Occipital lobe (tissue), 1 donor: ENCODE measurements at regions not wholly inside any gene's neighbourhood (a gene's known extent, or its start where the extent isn't known, plus 50 kb on each side); places are given as distances from the start of the nearest gene placed in this dataset.

ENCODE experiments used
- DNase-seq: peaks from one replicate; lab custom pipeline; 2025; lab: John Stamatoyannopoulos, UW

DNA sequence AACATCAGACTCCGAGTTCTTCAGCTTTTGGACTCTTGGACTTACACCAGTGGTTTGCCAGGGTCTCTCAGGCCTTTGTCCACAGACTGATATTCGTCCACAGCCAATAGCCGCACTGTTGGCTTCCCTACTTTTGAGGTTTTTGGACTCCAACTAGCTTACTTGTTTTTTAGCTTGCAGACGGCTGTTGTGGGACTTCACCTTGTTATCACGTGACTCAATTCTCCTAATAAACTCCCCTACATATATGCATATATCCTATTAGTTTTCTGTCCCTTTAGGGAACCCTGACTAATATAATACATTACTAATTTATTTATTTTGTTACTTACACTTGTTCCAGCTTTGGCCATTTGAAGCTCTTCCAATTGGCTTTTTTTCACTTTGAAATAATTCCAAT is 311.3 kb downstream of the BMP2 start:
- no peak for DNase-seq

DNA sequence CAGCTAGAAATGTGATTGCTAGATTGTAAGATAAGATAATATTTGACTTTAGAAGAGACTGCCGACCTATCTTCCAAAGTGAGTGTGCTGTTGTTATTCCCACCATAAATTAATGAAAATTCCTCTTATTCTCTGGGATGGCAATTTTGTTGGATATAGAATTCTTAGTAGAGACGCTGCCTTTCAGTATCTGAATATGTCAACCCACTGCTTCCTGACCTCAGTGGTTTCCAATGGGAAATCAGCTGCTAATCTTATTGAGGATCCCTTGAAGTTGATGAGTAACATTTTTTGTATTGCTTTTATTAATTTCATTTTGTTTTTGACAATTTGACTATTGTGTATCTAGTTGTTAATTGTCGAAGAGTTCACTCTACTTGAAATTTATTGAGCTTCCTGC is 313.0 kb downstream of the BMP2 start:
- DNase-seq, result no peak

DNA sequence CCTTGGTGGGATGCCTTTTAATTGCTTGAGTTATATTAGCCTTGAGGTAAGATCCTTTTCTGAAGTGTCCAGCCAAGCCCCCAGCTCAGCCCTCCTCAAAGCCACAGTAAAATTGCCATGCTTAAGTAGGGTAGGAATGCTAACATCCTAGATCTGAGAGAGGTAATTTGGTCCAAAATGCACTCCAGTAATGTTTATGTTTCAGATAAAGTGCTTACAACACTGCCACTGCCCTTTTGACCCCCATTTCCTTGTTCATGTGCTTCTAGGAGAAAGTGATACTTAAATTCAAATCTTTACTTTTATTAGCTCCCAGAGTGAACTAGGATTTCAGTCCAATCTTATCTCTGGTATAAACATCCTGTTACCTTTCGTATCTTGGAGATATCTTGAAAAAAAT is 318.0 kb downstream of the BMP2 start:
- DNase-seq, result no peak

DNA sequence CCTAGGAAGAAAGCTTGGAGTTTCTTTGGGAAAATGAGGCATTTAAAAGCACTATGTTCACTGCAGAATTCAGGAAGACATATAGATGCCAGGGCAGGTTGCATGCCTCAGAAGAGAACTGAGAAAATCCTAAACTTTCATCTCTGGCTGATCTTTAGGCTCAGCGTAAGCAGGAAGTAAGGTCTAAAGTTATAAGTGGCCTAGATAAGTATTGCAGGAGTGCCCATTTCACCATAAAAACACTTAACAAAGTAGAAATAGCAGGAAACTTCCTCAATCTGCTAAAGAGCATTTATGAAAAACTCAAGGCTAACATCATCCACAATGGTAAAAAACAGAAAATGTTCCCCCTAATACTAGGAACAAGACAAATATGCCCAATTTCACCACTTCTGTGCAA is 320.3 kb downstream of the BMP2 start:
- no peak for DNase-seq

DNA sequence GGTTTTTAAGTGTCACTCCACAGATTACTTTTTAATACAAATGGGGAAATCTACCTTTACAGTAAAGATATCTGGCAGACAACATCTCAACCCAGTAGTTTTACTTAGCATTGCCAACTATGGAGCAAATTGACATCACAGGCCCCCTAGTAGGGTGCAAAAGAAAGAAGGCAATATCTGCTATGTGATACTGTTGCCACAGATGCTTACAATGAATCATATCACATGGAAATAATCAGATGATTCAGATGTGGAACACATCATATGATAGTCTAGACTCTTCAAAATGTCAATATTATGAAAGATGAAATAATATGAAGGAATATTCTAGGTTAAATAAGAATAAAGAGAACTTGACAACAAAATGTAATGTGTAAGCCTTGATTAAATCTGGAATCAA is 322.5 kb downstream of the BMP2 start:
- no peak for DNase-seq

DNA sequence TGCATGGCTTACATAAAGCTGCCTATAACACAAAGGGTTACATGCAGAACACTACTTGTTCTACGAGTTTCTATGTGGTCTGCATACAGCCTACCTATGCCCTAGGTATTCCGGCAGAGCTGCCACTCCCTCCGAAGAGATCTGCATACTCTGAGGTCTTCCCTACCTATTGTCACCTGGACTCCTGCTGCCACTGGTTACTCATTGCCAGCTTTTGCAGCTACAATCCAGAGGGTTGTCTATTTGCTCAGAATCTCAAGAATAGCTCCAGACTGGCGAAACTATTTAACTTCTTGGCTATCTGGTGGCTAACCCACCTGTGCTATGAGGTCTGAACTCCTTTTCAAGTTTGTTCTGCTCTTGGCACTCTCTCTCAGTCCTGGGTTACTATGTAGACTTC is 323.3 kb downstream of the BMP2 start:
- DNase-seq, result no peak

DNA sequence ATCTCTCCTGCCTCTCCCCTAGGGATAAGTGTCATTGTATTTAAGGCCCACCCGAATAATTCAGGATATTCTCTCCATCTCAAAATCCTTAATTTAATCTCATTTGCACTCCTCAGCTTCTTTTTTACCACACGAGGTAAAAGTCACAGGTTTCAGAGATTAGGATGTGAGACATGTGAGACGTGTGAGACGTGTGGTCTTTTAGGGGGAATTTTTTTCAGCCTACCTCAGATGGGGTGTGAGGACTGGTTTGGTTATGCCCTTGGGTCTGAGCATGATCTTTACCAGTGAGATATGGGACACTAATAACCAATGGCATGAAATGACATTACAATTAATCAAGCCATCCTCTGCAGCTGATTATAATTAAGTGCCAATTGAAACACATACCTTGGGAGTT is 324.2 kb downstream of the BMP2 start:
- DNase-seq, result no peak

DNA sequence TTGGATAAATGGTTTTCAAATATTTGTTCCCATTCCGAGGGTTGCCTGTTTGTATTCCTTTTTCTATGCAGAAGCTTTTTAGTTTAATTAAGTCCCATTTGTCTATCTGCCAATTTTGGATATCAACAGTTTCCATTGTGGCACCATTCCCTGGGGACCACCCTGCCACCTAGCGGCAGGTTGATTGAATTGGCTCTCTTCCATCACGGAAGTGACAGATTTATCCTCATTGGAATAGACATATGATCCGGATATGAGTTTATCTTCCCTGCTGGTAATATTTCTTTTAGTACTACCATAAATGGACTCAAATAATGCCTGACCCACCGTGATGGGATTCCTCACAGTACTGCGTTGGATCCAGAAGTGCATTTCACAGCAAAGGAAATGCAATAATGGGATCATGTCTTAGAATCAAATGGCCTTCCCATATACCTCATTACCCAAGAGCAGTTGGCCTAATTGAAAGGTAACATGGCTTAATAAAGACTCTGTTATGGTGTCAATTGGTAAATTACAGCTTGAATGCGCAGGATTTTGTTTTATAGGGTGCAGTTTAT is 327.0 kb downstream of the BMP2 start:
- DNase-seq, result no peak

DNA sequence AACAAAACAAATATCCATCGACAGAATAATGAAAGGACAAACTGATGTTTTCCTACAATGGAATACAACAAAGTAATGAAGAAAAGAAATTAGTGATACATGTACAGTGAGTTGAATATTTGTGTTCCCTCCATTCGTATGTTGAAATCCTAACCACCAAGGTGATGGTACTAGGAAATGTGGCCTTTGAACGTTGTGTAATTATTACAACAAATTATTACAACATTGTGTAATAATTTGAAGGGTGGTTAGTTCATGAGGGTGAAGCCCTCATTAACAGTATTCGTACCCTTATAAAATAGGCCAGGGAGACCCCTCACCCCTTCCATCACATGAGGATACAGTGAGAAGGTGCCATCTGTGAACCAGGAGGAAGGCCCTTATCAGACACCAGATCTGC is 339.4 kb downstream of the BMP2 start:
- DNase-seq, result no peak

DNA sequence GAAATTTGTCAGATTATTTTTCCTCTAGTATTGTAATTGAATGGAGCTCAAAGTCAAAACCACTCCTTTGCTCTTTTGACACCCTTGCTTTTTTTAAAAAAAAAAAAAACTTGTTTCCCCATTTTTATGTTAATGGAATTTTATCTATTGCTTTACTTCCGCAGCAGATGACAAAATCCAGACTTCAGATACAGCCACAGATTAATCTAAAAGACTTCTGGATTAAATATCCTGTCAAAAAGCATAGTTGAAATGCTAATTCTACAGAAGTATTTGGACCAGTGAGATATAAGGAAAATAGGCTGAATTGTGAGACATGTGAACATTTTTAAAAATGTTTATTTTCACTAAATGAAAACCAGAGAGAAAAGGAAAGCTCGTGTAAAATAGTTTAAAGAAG is 341.4 kb downstream of the BMP2 start:
- no peak for DNase-seq

DNA sequence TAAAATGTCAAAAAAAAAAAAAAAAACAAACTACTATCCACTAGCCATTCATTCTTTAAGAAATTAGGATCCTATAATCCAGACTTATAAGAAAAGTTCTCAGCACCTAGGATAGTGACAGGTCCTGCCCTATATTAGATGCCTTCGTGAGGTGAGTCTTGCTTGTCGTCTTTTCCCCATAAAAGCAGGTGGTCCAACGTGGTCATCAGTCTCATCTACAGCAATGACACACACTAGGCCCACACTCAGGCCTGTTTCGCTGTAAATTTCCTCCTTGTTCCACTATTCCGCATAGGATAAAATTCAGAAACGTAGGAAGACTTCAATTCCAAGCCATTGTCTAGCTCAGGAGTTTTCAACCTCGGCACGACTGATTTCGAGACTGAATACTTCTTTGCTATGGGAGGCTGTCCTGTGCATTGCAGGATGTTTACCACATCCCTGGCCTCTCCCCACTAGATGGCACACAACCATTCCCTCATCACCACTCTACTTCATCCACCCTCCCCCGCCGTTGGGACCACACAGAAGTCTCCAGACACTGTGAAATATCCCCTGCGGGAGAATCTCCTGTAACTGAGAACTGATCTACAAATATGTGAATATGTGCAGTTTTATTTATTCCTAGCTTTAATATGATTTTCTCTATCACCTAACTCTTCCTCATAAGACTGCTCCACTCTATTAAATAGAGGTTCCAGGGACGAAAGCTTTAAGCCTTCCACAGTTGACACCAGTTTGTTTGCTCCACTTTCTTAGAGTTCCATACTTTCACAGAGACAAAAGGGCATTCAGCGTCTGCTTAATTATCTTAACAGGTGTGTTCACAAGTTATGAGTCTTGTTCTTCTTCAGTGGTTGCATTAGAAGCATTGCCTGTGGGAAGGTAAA is 346.3 kb downstream of the BMP2 start:
- DNase-seq, result no peak

DNA sequence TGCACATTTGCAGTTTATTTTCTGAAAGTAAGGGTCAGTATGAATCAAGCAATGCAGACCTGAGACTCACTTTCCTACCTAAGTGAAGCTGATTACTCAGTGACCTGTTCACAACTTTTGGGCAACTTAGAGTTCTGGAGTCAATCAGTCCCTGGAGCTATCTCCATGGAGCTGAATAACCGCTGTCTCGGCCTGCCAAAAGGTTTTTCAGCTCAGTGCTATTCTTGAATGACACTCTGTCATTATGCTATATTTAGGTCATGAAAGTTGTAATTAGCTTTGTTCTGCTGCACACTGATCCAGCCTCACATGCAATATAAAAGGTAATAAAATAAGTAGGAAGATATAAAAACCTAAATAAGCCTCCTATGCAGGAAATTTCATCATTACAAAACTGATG is 356.0 kb downstream of the BMP2 start:
- no peak for DNase-seq

DNA sequence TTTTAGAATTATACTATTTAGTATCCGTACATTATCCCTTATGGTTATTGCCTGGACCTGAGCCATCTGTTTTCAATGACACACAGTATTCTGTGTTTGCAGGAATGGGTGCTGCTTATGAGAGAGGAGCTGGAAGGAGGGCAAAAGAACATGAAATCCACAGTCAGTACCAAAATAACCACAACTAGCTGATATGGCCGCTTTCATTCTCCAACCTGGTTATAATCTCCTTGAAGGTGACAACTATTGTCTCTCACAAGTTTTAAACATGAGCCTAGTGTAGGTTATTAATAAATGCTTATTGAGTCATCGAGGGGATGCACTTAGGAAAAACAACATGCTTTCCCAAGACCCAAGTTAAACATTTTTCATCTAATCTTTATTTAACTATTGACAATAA is 356.6 kb downstream of the BMP2 start:
- DNase-seq, result no peak

DNA sequence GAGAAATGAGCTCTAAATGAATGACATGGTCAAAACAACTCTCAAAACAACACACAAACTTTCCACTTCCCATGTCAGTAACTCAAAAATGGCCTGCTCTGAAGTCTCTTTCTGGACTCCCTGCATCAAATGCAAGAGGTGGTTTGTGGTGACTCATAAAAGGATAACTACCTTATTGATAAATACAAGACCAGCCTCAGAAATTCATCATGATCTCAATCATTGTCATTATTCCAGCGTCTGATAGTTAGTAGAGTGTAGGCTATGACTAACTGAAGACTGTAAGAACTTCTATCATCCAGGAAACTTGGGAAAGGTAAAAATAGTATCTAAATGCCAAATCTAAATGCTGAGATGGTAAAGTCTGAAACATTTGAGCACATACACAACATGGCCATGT is 369.4 kb downstream of the BMP2 start:
- no peak for DNase-seq

DNA sequence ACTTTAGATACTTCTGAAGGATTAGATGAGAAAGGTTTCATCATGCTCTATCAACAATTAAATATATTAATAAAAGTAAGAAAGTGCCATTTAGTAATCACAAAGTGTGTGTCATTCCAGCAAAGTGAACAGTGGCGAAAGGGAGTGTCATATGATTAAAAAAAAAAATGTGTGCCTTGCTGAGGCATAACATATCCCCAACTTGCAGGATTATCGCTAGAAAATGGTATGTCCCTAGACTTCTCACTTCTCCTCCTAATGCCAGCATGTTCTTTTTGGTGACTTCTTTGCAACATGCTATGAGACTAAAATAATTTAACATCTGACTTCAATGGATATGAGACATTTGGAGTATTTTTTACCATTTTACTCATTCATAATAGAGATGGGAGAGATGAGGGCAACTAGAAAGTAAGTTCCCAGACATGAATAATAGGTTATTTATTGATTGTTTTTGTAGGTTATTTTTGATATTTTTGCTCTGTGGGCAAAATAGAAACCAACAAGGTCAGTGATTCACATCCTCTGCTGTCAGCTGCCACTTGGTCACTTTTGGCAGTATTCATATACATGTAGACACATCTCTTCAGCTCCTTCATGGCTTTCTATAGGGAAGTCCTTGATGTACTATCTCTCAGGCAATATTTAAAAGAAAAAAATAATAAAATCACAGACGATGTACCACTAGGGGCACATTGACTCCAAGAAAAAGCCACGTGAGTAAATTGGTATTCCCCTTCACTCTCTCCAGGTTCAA is 370.1 kb downstream of the BMP2 start:
- DNase-seq, result no peak

DNA sequence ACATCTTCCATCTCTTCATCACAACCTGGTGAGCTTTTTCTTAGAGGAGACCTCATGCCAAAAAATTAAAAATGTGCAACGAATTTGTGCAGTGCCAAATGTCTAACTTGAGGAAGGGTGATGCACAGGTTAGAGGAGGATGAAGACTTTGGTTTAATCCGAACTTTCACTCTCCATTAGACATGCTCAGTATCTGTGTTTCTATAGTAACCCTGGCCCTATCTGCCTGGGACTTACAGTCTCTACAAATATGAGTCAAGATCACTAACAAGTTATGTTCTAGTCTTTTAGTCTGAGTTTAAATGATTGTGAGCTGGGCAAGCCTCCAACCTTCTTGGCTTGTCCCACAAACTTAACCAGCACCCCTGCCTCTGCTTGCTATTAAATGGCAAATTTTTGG is 377.0 kb downstream of the BMP2 start:
- DNase-seq, result no peak

DNA sequence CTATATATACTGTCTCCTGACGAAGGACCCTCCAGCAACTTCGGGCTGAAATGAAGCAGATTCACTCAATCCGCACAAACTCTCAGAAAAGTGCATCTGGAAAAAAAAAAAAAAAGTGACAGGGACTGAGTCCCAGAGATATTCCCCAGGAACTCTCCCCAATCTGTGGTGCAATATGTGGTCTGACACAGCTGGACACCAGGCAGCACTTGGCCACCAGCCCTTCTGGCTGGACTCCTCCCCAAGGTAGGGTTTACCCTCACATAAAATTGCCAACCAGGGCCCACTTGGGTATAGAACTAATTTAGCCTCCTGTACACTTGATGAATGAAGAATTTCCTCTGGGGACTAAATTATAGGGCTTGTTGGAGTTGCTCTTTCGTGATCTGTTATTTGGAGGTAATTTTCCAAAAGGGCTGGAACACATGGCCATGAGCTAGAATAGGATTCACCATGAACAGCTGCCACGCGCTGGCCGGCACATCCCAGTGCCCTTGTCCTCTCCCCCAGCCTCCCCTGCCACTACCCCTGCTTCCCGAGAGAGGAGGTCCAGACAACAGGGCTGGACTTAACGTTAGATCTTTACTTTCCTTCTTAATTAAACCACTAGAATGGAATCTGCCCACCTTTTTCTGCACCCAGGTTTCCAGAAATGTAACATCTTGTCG is 379.2 kb downstream of the BMP2 start:
- no peak for DNase-seq

DNA sequence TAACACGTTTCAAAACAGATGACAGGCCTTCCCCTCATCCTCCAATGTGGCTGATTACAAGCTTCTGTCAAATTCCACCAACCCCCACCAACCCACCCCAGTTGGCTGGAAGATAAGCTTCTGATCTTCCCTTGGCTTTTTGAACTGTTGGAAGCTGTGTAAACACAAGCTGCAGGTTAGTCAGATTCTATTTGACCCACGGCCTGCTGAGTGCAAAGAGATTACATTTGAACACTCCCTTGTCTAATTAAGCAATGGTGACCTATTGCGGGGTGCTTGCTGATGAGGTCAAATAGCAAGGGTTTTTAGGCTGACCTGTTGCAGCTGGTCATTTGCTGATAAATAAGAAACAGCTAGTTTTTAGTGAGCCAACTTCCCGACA is 379.7 kb downstream of the BMP2 start:
- no peak for DNase-seq

DNA sequence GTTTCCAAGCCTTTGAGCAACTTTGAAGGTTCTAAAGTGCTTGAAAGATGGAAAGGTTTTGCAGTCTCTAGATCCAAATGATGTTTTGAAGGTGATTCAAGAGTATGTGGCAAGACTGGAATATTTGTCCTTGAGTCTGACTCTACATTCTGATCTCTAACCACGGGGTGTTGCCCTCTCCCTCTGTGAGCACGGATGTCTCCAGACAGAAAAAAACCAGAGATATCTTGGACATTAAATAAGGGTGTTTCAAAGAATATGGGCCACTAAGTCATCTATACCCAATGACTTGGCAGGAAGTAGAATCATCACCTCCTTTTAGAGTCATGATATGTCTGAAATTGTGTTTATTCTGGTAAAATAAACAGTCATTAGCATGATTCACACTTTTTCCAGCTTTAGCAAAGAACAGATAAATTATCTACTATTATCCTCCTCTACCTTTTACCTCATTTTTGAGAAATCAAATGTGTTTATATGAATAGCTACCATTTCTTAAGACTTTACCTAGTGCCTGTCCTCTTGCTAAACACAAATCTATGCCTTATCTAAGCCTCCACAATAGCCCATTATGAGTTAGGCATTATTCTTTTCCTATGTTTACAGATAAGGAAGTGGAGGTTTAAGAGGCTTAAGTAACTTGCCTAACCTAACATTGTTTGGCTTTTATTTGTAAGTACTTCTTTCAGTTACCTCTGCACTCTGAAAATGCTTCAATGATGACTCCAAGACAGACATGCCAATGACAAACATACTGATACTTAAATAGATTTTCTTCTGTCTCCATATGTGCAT is 384.4 kb downstream of the BMP2 start:
- DNase-seq, result no peak

DNA sequence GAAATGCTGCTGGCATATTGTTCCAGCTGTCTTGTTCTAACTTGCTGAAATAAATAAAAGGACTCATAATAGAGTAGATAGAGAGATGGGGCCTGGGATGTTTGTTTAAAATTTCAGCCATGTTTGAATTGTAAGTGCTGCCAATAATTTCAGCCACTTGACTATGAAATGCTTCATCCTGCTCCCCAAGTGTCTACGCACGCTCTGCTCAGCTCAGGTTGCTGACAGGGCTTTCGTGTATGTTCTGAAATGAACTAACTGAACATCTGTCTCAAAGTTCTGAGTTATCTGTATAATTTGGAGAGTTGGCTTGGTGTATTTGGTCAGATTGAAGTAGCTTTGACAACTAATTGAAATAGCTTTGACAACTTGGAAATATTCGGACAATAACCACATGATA is 387.8 kb downstream of the BMP2 start:
- no peak for DNase-seq

DNA sequence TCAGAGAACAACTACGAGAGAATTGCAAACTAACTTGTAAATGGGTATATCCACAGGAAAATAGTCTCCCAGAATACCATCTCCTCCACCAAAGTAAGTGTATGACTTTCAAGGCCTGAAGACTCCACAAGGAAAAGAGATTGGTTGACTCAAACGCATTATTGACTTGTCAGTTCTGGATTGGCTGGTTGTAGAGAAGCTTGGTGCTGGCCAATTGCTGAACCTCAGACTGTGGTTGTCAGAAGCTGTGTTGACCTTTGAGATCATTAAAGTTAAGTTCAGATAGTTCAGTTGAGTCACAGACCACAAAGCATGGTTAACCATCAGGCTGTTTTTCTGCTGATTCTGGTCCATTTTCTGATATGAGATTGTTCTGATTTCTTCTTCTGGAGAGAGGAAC is 388.3 kb downstream of the BMP2 start:
- no peak for DNase-seq
